ENCODE measurements at regions not wholly inside any gene's neighbourhood (a gene's known extent, or its start where the extent isn't known, plus 50 kb on each side); places are given as distances from the start of the nearest gene placed in this dataset.

- DNase-seq, result no peak
Observed at GRCh38 chr9:90303655-90304054, 339.0 kb downstream of the DIRAS2 start.

GRCh38 chr9:90306158-90306557, 336.5 kb downstream of the DIRAS2 start:
- DNase-seq, result no peak

- DNase-seq, result no peak
Observed at GRCh38 chr9:90307167-90307833, 335.3 kb downstream of the DIRAS2 start.

- no peak for DNase-seq
Observed at GRCh38 chr9:90307891-90308290, 334.7 kb downstream of the DIRAS2 start.

GRCh38 chr9:90308691-90309090, 333.9 kb downstream of the DIRAS2 start:
- DNase-seq, result no peak

- DNase-seq, result no peak
Observed at GRCh38 chr9:90309809-90310520, 332.7 kb downstream of the DIRAS2 start.

- DNase-seq, result no peak
Observed at GRCh38 chr9:90310521-90310876, 332.1 kb downstream of the DIRAS2 start.

- DNase-seq, result no peak
Observed at GRCh38 chr9:90311811-90312210, 330.8 kb downstream of the DIRAS2 start.

GRCh38 chr9:90322296-90322695, 320.3 kb downstream of the DIRAS2 start:
- DNase-seq, result no peak

GRCh38 chr9:90325913-90326653, 316.5 kb downstream of the DIRAS2 start:
- DNase-seq, result no peak

- no peak for DNase-seq
Observed at GRCh38 chr9:90330231-90330630, 312.4 kb downstream of the DIRAS2 start.

- DNase-seq, result no peak
Observed at GRCh38 chr9:90331826-90332575, 310.6 kb downstream of the DIRAS2 start.

GRCh38 chr9:90333226-90333625, 309.4 kb downstream of the DIRAS2 start:
- no peak for DNase-seq

GRCh38 chr9:90340421-90340820, 302.2 kb downstream of the DIRAS2 start:
- DNase-seq, result no peak

GRCh38 chr9:90342607-90343006, 300.0 kb downstream of the DIRAS2 start:
- DNase-seq, result no peak

- DNase-seq, result no peak
Observed at GRCh38 chr9:90343366-90343765, 299.3 kb downstream of the DIRAS2 start.

GRCh38 chr9:90343991-90344390, 298.6 kb downstream of the DIRAS2 start:
- DNase-seq, result no peak

- no peak for DNase-seq
Observed at GRCh38 chr9:90365666-90366065, 277.0 kb downstream of the DIRAS2 start.

- no peak for DNase-seq
Observed at GRCh38 chr9:90368241-90368640, 274.4 kb downstream of the DIRAS2 start.

- DNase-seq, result no peak
Observed at GRCh38 chr9:90368928-90369327, 273.7 kb downstream of the DIRAS2 start.

GRCh38 chr9:90379771-90380170, 262.9 kb downstream of the DIRAS2 start:
- no peak for DNase-seq

- DNase-seq, result no peak
Observed at GRCh38 chr9:90385146-90385545, 257.5 kb downstream of the DIRAS2 start.
